ENCODE measurements at regions not wholly inside any gene's neighbourhood (a gene's known extent, or its start where the extent isn't known, plus 50 kb on each side); places are given as distances from the start of the nearest gene placed in this dataset.

DNA sequence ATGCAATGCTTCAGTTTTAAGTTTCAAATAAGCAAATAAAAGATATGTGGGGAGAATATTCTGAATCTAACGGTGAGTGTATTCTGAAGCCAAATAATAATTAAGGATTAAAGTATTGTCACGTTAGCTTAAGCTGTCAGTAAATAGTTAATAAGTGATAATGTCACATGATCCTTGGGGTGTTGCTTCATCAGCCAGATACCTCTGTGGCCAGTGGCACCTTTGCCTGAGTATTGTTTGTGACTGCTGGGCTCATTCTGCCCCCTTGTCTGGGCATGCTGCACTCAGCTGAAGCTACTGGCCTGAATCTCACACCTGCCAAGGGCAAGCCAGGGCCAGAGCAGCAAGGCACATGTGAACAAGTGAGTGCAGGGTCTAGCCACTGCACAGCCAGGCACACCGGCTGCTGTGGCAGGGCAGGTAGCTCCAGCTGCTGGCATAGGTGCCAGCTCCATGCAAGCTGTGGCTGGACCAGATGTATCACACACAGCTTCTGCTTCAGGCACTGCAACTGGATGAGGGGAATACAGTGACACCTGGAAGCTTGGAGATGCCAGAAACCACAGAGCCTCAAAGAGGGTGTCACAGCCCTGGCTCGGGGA is 739.7 kb downstream of the SLC6A15 start:
- H3K4me1 ChIP-seq = no peaks in the 10 kb centered on the region
- intact Hi-C loops (cut with micrococcal nuclease) = no loop called here

DNA sequence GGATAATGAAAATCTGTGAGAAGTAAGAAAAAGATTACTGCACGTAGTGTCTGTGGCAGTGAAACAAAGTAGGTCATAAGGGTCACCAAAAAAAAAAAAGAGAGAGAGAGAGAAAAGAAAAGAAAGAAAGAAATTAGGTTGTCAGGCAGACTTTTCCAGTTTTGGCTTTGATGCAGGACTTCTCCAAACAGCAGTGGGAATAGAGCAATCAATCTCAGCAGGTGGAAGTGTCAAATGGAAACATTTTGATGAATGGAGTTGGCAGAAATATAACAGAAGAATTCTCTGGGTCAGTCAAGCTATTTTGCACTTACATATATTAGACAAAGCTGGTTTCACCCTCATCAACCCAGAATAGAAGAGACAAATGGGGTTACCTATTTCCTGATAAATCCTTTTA is 745.8 kb downstream of the SLC6A15 start:
- intact Hi-C loops (cut with micrococcal nuclease) = no loop called here
- TF ChIP-seq, protein P1, sequence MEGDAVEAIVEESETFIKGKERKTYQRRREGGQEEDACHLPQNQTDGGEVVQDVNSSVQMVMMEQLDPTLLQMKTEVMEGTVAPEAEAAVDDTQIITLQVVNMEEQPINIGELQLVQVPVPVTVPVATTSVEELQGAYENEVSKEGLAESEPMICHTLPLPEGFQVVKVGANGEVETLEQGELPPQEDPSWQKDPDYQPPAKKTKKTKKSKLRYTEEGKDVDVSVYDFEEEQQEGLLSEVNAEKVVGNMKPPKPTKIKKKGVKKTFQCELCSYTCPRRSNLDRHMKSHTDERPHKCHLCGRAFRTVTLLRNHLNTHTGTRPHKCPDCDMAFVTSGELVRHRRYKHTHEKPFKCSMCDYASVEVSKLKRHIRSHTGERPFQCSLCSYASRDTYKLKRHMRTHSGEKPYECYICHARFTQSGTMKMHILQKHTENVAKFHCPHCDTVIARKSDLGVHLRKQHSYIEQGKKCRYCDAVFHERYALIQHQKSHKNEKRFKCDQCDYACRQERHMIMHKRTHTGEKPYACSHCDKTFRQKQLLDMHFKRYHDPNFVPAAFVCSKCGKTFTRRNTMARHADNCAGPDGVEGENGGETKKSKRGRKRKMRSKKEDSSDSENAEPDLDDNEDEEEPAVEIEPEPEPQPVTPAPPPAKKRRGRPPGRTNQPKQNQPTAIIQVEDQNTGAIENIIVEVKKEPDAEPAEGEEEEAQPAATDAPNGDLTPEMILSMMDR (IDR thresholded peaks at IDR 0.05; ENCODE audit: borderline replicate concordance) = no peak
- Histone ChIP-seq H3K4me3 (no peak overlapping the region), H3K27ac (replicated peaks) (no peak overlapping the region), H3K9me3 (replicated peaks) (no peaks in the 10 kb centered on the region), H3K36me3 (no peaks in the 10 kb centered on the region), H3K27me3 (ENCODE audit: low read depth) (no peaks in the 10 kb centered on the region), H3K4me1 (no peaks in the 10 kb centered on the region)
- no peak for DNase-seq

More for the DNA sequence above, 739.7 kb downstream of the SLC6A15 start:
- no peaks in the 10 kb centered on the region for H3K36me3 ChIP-seq
- H3K9me3 ChIP-seq (replicated peaks) = no peaks in the 10 kb centered on the region
- DNase-seq = no peak
- TF ChIP-seq, protein P1 (IDR thresholded peaks at IDR 0.05; ENCODE audit: borderline replicate concordance) = no peak
- no peak overlapping the region for H3K27ac ChIP-seq (replicated peaks)
- H3K4me3 ChIP-seq = no peak overlapping the region
- H3K27me3 ChIP-seq (ENCODE audit: low read depth) = no peaks in the 10 kb centered on the region

DNA sequence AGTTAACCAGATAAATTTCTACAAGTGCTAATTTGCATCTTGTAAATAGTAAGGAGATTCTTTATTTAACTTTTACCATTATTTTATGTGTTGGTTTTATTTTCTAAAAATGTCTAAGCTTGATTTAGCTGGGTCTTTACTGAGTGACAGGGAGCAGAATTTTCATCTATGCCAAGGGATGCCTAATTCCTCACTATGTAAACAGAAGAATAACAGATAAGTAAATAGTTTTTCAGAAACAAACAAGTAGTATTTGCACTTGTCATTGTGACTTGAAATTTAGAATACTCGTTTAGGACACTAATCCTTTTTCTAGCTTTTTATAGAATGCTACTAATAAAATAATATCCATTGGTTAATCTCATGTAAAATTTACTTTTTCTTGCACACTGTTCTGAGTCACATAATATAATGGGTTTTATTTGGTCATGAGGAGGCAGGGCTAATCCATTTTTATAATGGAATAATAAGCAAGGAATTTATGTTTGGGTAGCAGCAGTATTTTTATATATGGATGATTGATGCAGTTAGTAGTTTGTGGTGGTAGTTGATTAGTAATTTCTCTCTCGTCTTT is 746.5 kb downstream of the SLC6A15 start:
- Histone ChIP-seq H3K36me3 (no peaks in the 10 kb centered on the region), H3K27me3 (ENCODE audit: low read depth) (no peaks in the 10 kb centered on the region), H3K4me3 (no peak overlapping the region), H3K9me3 (replicated peaks) (no peaks in the 10 kb centered on the region), H3K27ac (replicated peaks) (no peak overlapping the region), H3K4me1 (no peaks in the 10 kb centered on the region)
- TF ChIP-seq, protein P1 (IDR thresholded peaks at IDR 0.05; ENCODE audit: borderline replicate concordance) = no peak
- intact Hi-C loops (cut with micrococcal nuclease) = no loop called here
- no peak for DNase-seq

DNA sequence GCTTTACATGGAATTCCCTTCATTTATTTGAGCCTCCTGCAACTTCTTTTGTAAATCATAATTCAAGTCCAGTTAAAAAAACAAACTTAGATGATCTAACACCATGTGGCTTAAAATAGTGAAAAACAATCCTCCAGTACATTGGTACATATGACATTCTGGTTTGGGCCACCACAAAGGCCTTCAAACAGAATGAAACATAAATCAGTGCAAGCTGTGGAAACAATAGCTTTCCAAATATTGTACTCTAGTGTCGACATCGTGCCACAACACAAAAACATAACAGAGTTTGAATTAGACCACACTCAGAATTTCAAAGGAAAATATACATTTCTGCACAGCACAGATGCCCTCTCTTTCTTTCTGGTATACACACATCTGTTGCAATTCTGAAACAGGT is 751.3 kb downstream of the SLC6A15 start:
- no peaks in the 10 kb centered on the region for H3K27me3 ChIP-seq (ENCODE audit: low read depth)
- no peaks in the 10 kb centered on the region for H3K36me3 ChIP-seq
- intact Hi-C loops (cut with micrococcal nuclease) = no loop called here
- H3K27ac ChIP-seq (replicated peaks) = no peak overlapping the region
- H3K4me1 ChIP-seq = no peaks in the 10 kb centered on the region
- no peaks in the 10 kb centered on the region for H3K9me3 ChIP-seq (replicated peaks)
- no peak overlapping the region for H3K4me3 ChIP-seq
- DNase-seq = no peak
- TF ChIP-seq, protein P1 (IDR thresholded peaks at IDR 0.05; ENCODE audit: borderline replicate concordance) = no peak

DNA sequence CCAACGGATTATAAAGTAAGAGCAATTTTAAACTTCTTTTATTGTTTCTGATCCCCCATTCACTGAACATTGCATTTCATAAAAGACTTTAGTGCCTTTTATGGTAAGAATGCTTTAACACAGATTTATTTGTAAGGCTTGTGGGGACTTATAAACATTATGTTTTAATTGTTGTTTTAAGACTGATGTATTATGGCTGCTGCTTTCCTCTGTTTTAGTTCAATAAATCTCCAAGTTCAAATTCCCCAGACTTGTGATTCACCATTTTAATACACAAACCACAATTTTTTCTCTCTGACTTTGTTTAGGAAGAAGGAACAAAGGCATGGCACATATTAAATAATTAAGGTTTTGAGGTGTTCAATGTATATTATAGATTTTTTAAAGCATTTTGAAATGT is 753.3 kb downstream of the SLC6A15 start:
- Histone ChIP-seq H3K36me3 (no peaks in the 10 kb centered on the region), H3K27ac (replicated peaks) (no peak overlapping the region), H3K4me1 (no peaks in the 10 kb centered on the region), H3K27me3 (ENCODE audit: low read depth) (no peaks in the 10 kb centered on the region), H3K4me3 (no peak overlapping the region), H3K9me3 (replicated peaks) (no peaks in the 10 kb centered on the region)
- no peak for DNase-seq
- TF ChIP-seq, protein P1 (IDR thresholded peaks at IDR 0.05; ENCODE audit: borderline replicate concordance) = no peak
- intact Hi-C loops (cut with micrococcal nuclease) = no loop called here
